GM12892 (cell line): ENCODE measurements at regions not wholly inside any gene's neighbourhood (a gene's known extent, or its start where the extent isn't known, plus 50 kb on each side); places are given as distances from the start of the nearest gene placed in this dataset.

Source experiments
- POLR2AphosphoS5 ChIP-seq: IDR thresholded peaks from 2 replicates; pipeline ENCODE4 v1.6.1; 2011; ENCODE audit warnings: low read depth, low read length, control low read depth
- TAF1 ChIP-seq: IDR thresholded peaks from 2 replicates; pipeline ENCODE4 v1.6.1; 2011; ENCODE audit warnings: low read depth, mild to moderate bottlenecking, control low read depth, low read length, borderline replicate concordance

- TF ChIP-seq POLR2AphosphoS5 = no peak
- TF ChIP-seq TAF1 = no peak
These were observed 230.1 kb upstream of the FAT4 start for GRCh38 chr4:125084608-125085007.
